Gastrocnemius medialis (tissue), 4 donors: ENCODE measurements at regions not wholly inside any gene's neighbourhood (a gene's known extent, or its start where the extent isn't known, plus 50 kb on each side); places are given as distances from the start of the nearest gene placed in this dataset.

Experiments
- CTCF ChIP-seq, 5 experiments: fragments of 450-650 bp in 3 of 5; fragments of 200-600 bp in 2 of 5; sonication (generic) in 2 of 5; IDR thresholded peaks in 4 of 5; conservative IDR thresholded peaks in 1 of 5; 1 replicate in 4 of 5; 2 replicates in 1 of 5; pipeline ENCODE4 v1.5.1; 2016 to 2019; ENCODE audit warnings: antibody characterized with exemption in 5 of 5, mild to moderate bottlenecking in 3 of 5, moderate library complexity in 3 of 5
- POLR2A ChIP-seq, 2 donors: fragments of 450-650 bp; IDR thresholded peaks; one replicate each; pipeline ENCODE4 v1.6.1; 2017; ENCODE audit warnings: antibody characterized with exemption in 2 of 2, mild to moderate bottlenecking in 2 of 2, moderate library complexity in 2 of 2

GRCh38 chr7:111630862-111631261 lies 68.6 kb upstream of the IMMP2L start:
- TF ChIP-seq CTCF (IDR thresholded peaks at IDR 0.05 in 4 of 5, conservative IDR thresholded peaks at IDR 0.05 in 1 of 5): no peak
- no peak for TF ChIP-seq POLR2A (IDR thresholded peaks at IDR 0.05)
